ENCODE measurements at regions not wholly inside any gene's neighbourhood (a gene's known extent, or its start where the extent isn't known, plus 50 kb on each side); places are given as distances from the start of the nearest gene placed in this dataset.

DNA sequence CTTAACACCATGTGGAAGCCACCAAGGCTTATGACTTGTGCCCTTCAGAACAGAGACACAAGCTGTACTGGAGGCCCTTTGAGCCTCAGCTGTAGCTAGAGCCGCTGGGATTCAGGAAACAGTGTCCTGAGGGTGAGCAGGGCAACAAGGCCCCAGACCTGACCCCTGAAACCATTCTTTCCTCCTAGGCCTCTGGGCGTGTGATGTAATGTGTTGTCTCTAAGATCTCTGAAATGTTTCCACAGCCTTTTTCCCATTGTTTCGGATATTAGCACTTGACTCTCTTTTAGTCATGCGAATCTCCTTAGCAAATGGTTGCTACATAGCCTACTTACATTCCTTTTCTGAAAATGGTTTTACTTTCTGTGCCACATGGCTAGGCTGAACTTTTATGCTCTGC is 114.9 kb downstream of the CD8B2 start:
- DNase-seq (ENCODE audit: low read depth), result no peak
- TF ChIP-seq, protein P1, sequence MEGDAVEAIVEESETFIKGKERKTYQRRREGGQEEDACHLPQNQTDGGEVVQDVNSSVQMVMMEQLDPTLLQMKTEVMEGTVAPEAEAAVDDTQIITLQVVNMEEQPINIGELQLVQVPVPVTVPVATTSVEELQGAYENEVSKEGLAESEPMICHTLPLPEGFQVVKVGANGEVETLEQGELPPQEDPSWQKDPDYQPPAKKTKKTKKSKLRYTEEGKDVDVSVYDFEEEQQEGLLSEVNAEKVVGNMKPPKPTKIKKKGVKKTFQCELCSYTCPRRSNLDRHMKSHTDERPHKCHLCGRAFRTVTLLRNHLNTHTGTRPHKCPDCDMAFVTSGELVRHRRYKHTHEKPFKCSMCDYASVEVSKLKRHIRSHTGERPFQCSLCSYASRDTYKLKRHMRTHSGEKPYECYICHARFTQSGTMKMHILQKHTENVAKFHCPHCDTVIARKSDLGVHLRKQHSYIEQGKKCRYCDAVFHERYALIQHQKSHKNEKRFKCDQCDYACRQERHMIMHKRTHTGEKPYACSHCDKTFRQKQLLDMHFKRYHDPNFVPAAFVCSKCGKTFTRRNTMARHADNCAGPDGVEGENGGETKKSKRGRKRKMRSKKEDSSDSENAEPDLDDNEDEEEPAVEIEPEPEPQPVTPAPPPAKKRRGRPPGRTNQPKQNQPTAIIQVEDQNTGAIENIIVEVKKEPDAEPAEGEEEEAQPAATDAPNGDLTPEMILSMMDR (conservative IDR thresholded peaks at IDR 0.05; ENCODE audit: control insufficient read depth, insufficient read depth, low read depth, low read length), result no peak
- no peak overlapping the region for H3K4me3 ChIP-seq (ENCODE audit: control insufficient read depth, low read depth, low read length)

DNA sequence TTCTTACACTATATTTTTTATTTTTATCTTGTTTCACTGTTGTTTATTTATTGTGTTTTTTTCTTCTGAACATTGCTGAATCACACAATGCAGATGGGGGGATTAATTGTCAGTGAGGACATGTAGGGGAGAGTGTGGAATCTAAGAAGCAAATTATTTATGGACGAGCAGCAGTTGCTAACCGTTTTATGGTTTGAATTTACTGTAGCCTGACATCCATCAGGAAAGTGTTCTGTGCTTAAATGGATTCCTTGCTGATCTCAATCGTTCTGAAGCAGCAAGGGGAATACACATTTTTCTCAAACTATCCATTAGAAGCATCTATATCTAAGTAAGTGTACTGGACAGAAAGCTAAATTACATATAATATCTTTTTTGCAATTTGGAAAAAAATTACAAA is 119.5 kb downstream of the CD8B2 start:
- no peak overlapping the region for H3K4me3 ChIP-seq (ENCODE audit: control insufficient read depth, low read depth, low read length)
- TF ChIP-seq, protein P1 (conservative IDR thresholded peaks at IDR 0.05; ENCODE audit: control insufficient read depth, insufficient read depth, low read depth, low read length), result no peak
- DNase-seq (ENCODE audit: low read depth), result no peak

DNA sequence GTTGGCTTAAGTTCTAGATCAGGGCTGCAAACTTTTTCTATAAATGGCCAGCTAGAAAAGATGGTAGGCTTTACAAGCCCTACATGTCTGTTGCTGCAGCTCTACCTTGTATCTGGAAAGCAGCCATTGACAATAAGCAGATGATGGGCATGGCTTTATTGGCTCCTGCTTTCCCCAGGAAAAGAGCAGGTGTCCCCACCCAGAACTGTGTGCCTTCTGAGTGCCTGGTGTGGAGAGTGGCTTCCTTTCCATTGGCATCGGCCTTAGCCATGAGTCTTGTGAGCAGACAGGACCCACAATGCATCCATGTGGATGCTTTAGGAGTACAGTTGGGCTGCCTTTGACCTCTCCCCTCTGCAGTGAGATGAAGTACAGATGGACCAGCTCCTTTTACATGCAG is 120.2 kb downstream of the CD8B2 start:
- H3K4me3 ChIP-seq (ENCODE audit: control insufficient read depth, low read depth, low read length), result no peak overlapping the region
- TF ChIP-seq, protein P1 (conservative IDR thresholded peaks at IDR 0.05; ENCODE audit: control insufficient read depth, insufficient read depth, low read depth, low read length), result no peak
- no peak for DNase-seq (ENCODE audit: low read depth)

DNA sequence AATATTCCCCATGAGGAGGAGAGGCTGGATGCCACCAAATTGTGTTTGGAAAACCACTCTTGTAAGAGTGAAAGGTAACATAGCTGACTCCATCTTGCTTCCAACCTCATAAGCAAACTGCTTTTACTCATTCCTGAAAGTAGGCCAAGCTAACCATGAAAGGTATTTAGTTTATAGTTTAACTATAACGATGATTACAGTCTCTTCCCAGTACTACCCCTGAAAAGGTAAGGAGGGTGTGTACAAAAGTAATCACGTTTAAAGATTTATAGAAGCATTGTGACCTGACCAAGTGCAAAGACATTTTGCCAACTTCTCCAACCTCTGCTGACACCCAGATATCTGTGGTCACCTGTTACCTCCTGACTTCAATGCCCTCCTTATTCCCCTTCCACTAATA is 122.6 kb downstream of the CD8B2 start:
- TF ChIP-seq, protein P1 (conservative IDR thresholded peaks at IDR 0.05; ENCODE audit: control insufficient read depth, insufficient read depth, low read depth, low read length), result no peak
- DNase-seq (ENCODE audit: low read depth), result no peak
- H3K4me3 ChIP-seq (ENCODE audit: control insufficient read depth, low read depth, low read length), result no peak overlapping the region

DNA sequence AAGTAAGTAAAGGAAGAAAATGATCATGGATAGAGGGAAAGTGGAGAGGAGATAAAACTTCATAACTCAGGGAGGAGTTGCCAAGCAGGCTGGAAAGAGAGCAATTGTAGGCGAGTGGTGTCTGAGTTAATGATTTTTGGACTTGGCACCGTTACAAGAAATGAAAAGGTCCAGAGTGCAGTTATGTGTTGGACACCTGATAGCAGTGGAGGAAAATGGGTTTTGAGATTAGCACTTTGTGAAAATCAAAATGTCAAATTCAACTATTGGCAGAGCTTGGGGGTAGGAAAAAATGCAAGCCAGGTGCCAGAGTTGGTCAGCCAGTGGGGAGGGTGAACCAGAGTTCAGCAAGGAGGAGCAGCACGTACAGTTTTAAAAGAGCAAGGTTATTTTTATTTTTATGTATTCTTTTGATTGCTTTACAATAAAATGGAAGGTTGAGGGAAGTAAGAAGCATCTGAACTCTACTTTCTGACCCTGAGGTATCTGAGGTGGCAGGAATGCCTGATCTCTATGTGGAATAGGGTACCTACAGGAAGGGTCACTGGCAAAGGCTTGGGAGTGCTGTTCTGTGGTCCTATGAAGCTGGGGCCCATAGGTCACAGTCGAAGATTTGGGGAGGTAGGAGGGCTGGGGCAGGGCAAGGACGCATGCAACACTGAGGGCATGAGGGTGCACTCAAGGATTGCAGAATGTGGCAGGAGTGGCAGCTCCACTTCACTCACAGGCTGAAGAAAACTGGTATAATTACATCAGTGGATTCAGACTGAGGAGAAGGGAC is 127.5 kb downstream of the CD8B2 start:
- TF ChIP-seq, protein P1 (conservative IDR thresholded peaks at IDR 0.05; ENCODE audit: control insufficient read depth, insufficient read depth, low read depth, low read length), result no peak

DNA sequence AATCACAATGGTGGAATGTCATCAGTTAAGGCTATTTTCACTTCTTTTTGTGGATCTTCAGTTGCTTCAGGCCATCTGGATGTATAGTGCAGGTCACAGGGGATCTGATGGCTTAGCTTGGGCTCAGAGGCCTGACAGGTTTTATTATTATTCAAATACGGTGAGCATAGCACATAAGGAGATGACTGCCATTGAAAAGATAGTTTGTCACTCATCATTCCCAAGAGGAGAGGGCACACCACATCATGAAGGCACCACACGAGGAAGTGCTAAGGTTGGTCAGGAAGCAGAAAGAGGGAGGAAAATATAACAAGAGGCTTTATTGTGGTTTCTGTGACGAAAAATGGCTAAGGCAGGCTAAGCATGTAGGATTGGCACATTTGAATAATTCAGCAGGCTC is 131.4 kb downstream of the CD8B2 start:
- H3K4me3 ChIP-seq (ENCODE audit: control insufficient read depth, low read depth, low read length), result no peak overlapping the region
- TF ChIP-seq, protein P1 (conservative IDR thresholded peaks at IDR 0.05; ENCODE audit: control insufficient read depth, insufficient read depth, low read depth, low read length), result no peak
- no peak for DNase-seq (ENCODE audit: low read depth)

More for the DNA sequence above, 127.5 kb downstream of the CD8B2 start:
- no peak overlapping the region for H3K4me3 ChIP-seq (ENCODE audit: control insufficient read depth, low read depth, low read length)
- DNase-seq (ENCODE audit: low read depth), result no peak

All from fibroblast of mammary gland (primary cell).